ENCODE measurements at regions not wholly inside any gene's neighbourhood (a gene's known extent, or its start where the extent isn't known, plus 50 kb on each side); places are given as distances from the start of the nearest gene placed in this dataset.

DNA sequence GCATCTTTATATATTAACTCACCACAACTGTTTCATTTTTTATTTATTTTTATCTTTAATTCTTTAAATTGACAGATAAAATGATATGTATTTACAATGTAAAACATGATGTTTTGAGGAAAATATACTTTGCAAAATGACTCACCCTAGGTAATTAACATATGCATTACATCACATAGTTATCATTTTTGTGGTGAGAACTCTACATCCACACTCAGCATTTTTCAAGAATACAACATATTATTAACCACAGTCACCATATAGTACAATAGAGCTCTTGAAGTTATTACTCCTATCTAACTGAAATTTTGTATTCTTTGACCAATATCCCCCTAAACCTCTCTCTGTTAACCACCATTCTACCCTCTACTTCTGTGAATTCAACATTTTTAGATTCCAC lies 194.7 kb upstream of the KIF2B start:
- TF ChIP-seq, protein P1, sequence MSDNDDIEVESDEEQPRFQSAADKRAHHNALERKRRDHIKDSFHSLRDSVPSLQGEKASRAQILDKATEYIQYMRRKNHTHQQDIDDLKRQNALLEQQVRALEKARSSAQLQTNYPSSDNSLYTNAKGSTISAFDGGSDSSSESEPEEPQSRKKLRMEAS (IDR thresholded peaks at IDR 0.05), result no peak
- no peak for TF ChIP-seq TAF1 (IDR thresholded peaks at IDR 0.05; ENCODE audit: low read depth)
- TF ChIP-seq FOXM1 (IDR thresholded peaks at IDR 0.05; ENCODE audit: borderline replicate concordance, low read depth), result no peak
- TF ChIP-seq YY1 (IDR thresholded peaks at IDR 0.05; ENCODE audit: low read depth), result no peak
- no peak for TF ChIP-seq RAD21 (IDR thresholded peaks at IDR 0.05; ENCODE audit: low read depth)
- TF ChIP-seq ZBTB7A (IDR thresholded peaks at IDR 0.05; ENCODE audit: low read depth), result no peak
- no peak for TF ChIP-seq CREB1 (IDR thresholded peaks at IDR 0.05; ENCODE audit: low read depth)

All from Ishikawa (cell line).